Dermis blood vessel endothelial cell (primary cell): ENCODE measurements at regions not wholly inside any gene's neighbourhood (a gene's known extent, or its start where the extent isn't known, plus 50 kb on each side); places are given as distances from the start of the nearest gene placed in this dataset.
A peak's percentile ranks its signal among the peaks of the same experiment; 100 is the strongest.
"Not testable (repeated sequence)": the region's sequence is repeated elsewhere in the genome, so short reads cannot be mapped to it uniquely, and the experiment has no call there.

Experiments
- DNase-seq: peaks from one replicate; pipeline ENCODE4 v3.0.0; 2010

GRCh38 chr12:90589956-90590355 is 365.0 kb downstream of the CCER1 start:
- DNase-seq = no peak

- DNase-seq = peak; percentile 3
Measured at GRCh38 chr12:90585640-90586304, 369.2 kb downstream of the CCER1 start.

- no peak for DNase-seq
Measured at GRCh38 chr12:90576707-90577106, 378.3 kb downstream of the CCER1 start.

- no peak for DNase-seq
Measured at GRCh38 chr12:90575995-90576394, 379.0 kb downstream of the CCER1 start.

- no peak for DNase-seq
Measured at GRCh38 chr12:90574676-90575075, 380.3 kb downstream of the CCER1 start.

GRCh38 chr12:90572778-90573177 is 382.2 kb downstream of the CCER1 start:
- no peak for DNase-seq

- DNase-seq = no peak
Measured at GRCh38 chr12:90569685-90570084, 385.3 kb downstream of the CCER1 start.

- DNase-seq = no peak
Measured at GRCh38 chr12:90562671-90563070, 392.3 kb downstream of the CCER1 start.

- DNase-seq = no peak
Measured at GRCh38 chr12:90548595-90548994, 406.4 kb downstream of the CCER1 start.

- no peak for DNase-seq
Measured at GRCh38 chr12:90546511-90546910, 408.5 kb downstream of the CCER1 start.

- peak; percentile 73 for DNase-seq
Measured at GRCh38 chr12:90543841-90544240, 411.1 kb downstream of the CCER1 start.

- DNase-seq = peak; percentile 87
Measured at GRCh38 chr12:90543374-90543773, 411.6 kb downstream of the CCER1 start.

- DNase-seq = not testable (repeated sequence)
Measured at GRCh38 chr12:90542852-90543251, 412.1 kb downstream of the CCER1 start.

- DNase-seq = not testable (repeated sequence)
Measured at GRCh38 chr12:90533828-90534227, 421.1 kb downstream of the CCER1 start.

GRCh38 chr12:90520002-90520734 is 434.8 kb downstream of the CCER1 start:
- DNase-seq = no peak

GRCh38 chr12:90519285-90519684 is 435.7 kb downstream of the CCER1 start:
- DNase-seq = no peak

- DNase-seq = peak; percentile 75
Measured at GRCh38 chr12:90515199-90516175, 439.5 kb downstream of the CCER1 start.

- peak; percentile 86 for DNase-seq
Measured at GRCh38 chr12:90514325-90514724, 440.7 kb downstream of the CCER1 start.

- no peak for DNase-seq
Measured at GRCh38 chr12:90512518-90512917, 442.5 kb downstream of the CCER1 start.

GRCh38 chr12:90510948-90511347 is 444.0 kb downstream of the CCER1 start:
- DNase-seq = no peak

- DNase-seq = no peak
Measured at GRCh38 chr12:90504806-90505205, 450.2 kb downstream of the CCER1 start.

- DNase-seq = no peak
Measured at GRCh38 chr12:90502070-90502469, 452.9 kb downstream of the CCER1 start.

- no peak for DNase-seq
Measured at GRCh38 chr12:90501412-90501811, 453.6 kb downstream of the CCER1 start.
